Brain pericyte (primary cell): ENCODE measurements at regions not wholly inside any gene's neighbourhood (a gene's known extent, or its start where the extent isn't known, plus 50 kb on each side); places are given as distances from the start of the nearest gene placed in this dataset.

Experiments used
- DNase-seq: peaks from one replicate; pipeline ENCODE4 v3.0.0-alpha.2; 2012; ENCODE audit warnings: low read depth, low spot score

GRCh38 chr6:144722925-144723324 lies 437.8 kb downstream of the UTRN start:
- no peak for DNase-seq

DNA sequence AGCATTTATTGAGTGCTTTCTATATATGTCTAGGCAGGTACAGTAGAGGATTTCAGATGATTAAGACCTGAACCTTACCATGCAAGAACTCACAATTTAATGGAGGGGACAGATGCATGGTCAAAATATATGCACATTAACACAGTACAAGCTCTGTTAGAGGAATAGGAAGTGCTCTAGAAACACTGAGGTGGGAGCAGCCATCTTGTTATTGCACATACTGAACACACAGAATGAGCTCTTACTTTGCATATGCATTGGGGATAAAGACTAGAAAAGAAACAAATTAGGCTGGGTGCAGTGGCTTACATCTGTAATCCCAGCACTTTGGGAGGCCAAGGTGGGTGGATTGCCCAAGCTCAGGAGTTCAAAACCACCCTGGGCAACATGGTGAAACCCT lies 438.3 kb downstream of the UTRN start:
- DNase-seq, result no peak

- no peak for DNase-seq
Observed at GRCh38 chr6:144724818-144725217, 439.7 kb downstream of the UTRN start.

GRCh38 chr6:144725736-144726522 lies 440.8 kb downstream of the UTRN start:
- DNase-seq, result no peak

GRCh38 chr6:144728804-144729203 lies 443.7 kb downstream of the UTRN start:
- no peak for DNase-seq

DNA sequence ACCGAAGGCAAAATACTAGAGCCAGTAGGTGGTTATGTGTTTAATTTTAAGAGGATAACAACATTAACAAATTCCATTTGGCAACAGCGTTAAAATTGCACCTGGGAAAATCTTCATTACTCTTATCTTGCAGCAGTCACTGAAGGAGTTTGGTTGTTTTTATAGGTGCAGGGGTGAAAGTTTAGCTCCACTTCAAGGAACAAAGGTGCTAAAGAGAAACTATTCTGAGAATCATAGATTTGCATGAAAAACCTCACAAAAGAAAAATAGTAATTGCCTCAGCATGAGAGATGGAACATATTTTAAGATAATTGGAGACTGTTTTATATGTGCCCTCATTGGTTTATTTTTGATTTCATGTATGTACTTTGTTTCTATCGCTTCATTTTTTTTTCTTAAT lies 444.4 kb downstream of the UTRN start:
- no peak for DNase-seq

DNA sequence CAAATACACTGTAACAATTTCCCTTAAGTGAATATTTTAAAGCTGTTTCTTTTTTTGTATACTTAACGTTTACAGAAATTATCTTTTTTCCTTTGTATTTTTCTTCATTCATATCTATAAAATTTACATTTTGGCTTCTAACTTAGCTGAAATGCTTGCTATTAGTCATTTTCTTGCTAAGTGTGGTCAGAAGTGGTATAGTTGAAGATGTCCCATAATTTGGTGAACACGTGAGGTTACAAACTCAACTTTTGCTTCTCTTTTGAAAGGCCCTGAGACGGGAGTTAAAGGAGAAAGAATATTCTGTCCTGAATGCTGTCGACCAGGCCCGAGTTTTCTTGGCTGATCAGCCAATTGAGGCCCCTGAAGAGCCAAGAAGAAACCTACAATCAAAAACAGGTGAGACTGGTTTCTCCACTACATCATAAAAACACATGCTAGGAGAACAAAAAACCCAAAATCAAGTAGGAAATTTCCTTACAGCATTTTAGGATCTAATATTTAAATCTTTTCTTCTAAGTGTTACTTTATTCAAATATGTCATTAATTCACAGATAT lies 445.0 kb downstream of the UTRN start:
- no peak for DNase-seq

DNA sequence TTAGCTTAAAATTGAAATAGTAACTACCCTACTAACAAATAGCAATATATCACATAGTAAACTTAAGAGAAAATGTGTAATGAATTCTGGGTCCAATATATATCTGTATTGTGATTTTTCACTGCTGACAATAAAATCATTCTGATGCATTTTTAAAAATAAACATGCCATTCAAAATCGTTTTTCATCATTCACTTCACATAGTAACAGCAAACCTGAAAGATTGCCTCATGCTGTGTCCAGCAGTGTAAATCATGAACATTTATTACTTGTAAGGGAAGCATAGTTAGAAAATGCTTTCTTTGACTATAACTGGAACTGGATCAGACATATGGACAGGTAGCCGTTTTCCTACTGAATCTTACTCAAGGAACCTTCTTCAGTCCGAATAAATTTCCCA lies 446.1 kb downstream of the UTRN start:
- DNase-seq, result no peak

GRCh38 chr6:144736763-144737162 lies 451.6 kb downstream of the UTRN start:
- DNase-seq, result no peak

GRCh38 chr6:144737998-144738397 lies 452.9 kb downstream of the UTRN start:
- DNase-seq, result no peak

- DNase-seq, result no peak
Observed at GRCh38 chr6:144739873-144740272, 454.7 kb downstream of the UTRN start.

GRCh38 chr6:144741659-144742058 lies 456.5 kb downstream of the UTRN start:
- no peak for DNase-seq

DNA sequence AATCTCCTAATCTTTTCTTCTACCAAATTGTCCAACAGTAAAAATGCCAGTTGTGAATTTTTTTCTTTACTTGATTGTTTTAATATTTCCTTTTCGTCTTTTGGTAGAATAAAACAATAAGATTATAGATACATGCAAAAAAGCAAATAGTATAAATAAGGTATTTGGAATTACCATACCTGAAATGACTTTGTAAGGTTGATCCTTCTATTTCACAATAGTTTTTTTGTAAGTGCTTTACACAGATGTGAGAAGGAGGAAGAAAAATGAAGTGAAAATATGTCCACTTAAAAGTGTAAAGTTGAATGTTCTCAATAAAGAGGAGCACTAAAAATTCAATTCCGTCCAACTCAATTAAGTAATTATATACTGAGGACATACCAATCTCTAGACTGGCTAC lies 457.6 kb downstream of the UTRN start:
- no peak for DNase-seq

- no peak for DNase-seq
Observed at GRCh38 chr6:144744720-144745119, 459.6 kb downstream of the UTRN start.

DNA sequence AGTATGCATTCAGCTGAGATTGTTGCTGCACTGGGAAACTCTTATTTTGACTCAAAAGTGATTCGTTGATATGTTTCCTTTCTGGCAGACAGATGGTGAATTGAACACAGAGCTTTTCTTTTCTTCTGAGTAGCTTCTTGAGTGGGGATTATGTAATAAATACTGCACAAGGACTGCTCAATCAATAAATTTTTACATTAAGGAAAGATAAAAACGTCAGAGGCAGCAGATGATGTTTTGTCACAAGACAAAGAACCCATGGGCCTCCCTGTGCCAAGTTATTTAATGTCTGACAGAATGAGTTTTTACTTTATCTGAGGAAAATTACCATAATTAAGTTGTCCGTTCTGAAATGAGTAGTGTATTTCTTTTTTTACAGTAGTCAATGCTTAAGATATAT lies 460.3 kb downstream of the UTRN start:
- DNase-seq, result no peak

GRCh38 chr6:144746902-144747469 lies 461.9 kb downstream of the UTRN start:
- DNase-seq, result no peak

GRCh38 chr6:144749263-144749662 lies 464.1 kb downstream of the UTRN start:
- no peak for DNase-seq

GRCh38 chr6:144753023-144753705 lies 468.0 kb downstream of the UTRN start:
- no peak for DNase-seq

DNA sequence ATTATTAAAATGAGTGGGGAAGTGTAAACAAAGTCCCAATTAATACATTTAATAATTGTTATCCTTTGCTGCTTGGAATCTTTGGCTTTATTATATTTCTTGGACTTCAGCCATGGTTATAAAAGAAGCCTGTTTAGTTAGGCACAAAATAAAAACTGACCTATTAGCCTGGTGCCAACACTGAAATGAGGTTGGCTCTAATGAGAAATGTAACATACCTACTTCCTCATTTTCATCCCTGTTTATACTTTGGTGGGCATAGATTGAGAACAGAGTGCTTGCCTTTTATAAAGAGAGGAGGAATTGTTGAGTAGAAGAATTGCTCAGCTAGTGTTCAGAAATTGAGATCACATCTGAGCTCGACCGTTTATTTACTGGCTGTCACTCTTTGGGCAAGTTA lies 471.3 kb downstream of the UTRN start:
- no peak for DNase-seq

GRCh38 chr6:144757299-144757698 lies 472.2 kb downstream of the UTRN start:
- DNase-seq, result no peak

GRCh38 chr6:144757730-144758129 lies 472.6 kb downstream of the UTRN start:
- no peak for DNase-seq

- DNase-seq, result no peak
Observed at GRCh38 chr6:144758602-144759001, 473.5 kb downstream of the UTRN start.

GRCh38 chr6:144762469-144762868 lies 477.3 kb downstream of the UTRN start:
- DNase-seq, result no peak
